ENCODE measurements at regions not wholly inside any gene's neighbourhood (a gene's known extent, or its start where the extent isn't known, plus 50 kb on each side); places are given as distances from the start of the nearest gene placed in this dataset.

- no peak overlapping the region for H2AFZ ChIP-seq (replicated peaks; ENCODE audit: low read length, poor library complexity)
- no peak overlapping the region for H3K18ac ChIP-seq (ENCODE audit: low read depth, low read length)
- no peaks in the 10 kb centered on the region for H3K36me3 ChIP-seq (ENCODE audit: control insufficient read depth, insufficient read depth, low read length)
- H3K79me1 ChIP-seq (ENCODE audit: low read depth in 1 of 2, low read length in 2 of 2), result no peaks in the 10 kb centered on the region
- no peak overlapping the region for H3K4me2 ChIP-seq (ENCODE audit: low read depth, low read length)
- H3K27me3 ChIP-seq (ENCODE audit: control insufficient read depth, insufficient read depth, low read length), result no peaks in the 10 kb centered on the region
- H3K4me3 ChIP-seq (ENCODE audit: insufficient read depth, low read depth, low read length), result no peak overlapping the region
- H2BK15ac ChIP-seq (ENCODE audit: low read depth, low read length), result no peak overlapping the region
- H3K9me1 ChIP-seq (ENCODE audit: insufficient read depth, low read length), result no peaks in the 10 kb centered on the region
- H4K20me1 ChIP-seq (ENCODE audit: insufficient read depth, low read length), result no peaks in the 10 kb centered on the region
- ATAC-seq (ENCODE audit: low read depth) (no peak), DNase-seq (peak; percentile 1)
- H3K23ac ChIP-seq (ENCODE audit: low read depth, low read length), result no peak overlapping the region
- H2BK20ac ChIP-seq (ENCODE audit: low read depth, low read length), result no peak overlapping the region
- in situ Hi-C loops (cut with MboI; ENCODE audit: low sequenced_read_pairs) (no loop called here), intact Hi-C loops (cut with micrococcal nuclease) (loop anchor here (5.0 kb wide), 1 partner anchor 208 kb away; no protein-coding TSS in a partner anchor), dilution Hi-C loops (cut with HindIII; ENCODE audit: low sequenced_read_pairs, unreplicated experiment) (no loop called here)
- H3K4me1 ChIP-seq (ENCODE audit: control insufficient read depth, insufficient read depth, low read length), result no peaks in the 10 kb centered on the region
- H4K8ac ChIP-seq (ENCODE audit: low read depth in 2 of 2, low read length in 2 of 2), result no peak overlapping the region
- H2BK120ac ChIP-seq (ENCODE audit: low read depth, low read length), result no peak overlapping the region
- H4K5ac ChIP-seq (ENCODE audit: low read depth, low read length), result no peak overlapping the region
- no peak overlapping the region for H2BK5ac ChIP-seq (ENCODE audit: low read depth, low read length, poor library complexity, severe bottlenecking)
- H3K27ac ChIP-seq (ENCODE audit: insufficient read depth, low read length), result no peak overlapping the region
- WGBS, 2 experiments (ENCODE audit: extremely low coverage in 2 of 2, insufficient read length in 1 of 2), result no CpG with 5 or more reads among the region's 4 CpGs
- H3K56ac ChIP-seq (ENCODE audit: extremely low read depth, insufficient read depth, low read length), result no peak overlapping the region
- H2AK9ac ChIP-seq (replicated peaks; ENCODE audit: low read depth, low read length, poor library complexity), result no peak overlapping the region
- ChIA-PET CTCF (no interaction called here), POLR2A (ENCODE audit: unreplicated experiment) (no interaction called here)
- H3K4ac ChIP-seq (ENCODE audit: low read depth, low read length), result no peak overlapping the region
- H3K9me3 ChIP-seq (ENCODE audit: control insufficient read depth, insufficient read depth, low read length), result peaks cover 5% of the 10 kb centered on the region
- no peak overlapping the region for H4K91ac ChIP-seq (ENCODE audit: insufficient read depth, low read depth, low read length)
- no peak overlapping the region for H2AK5ac ChIP-seq (ENCODE audit: low read depth, low read length)
- BruUV-seq (replicated peaks), result no TSS peak
- H3K9ac ChIP-seq (ENCODE audit: low read depth, low read length), result no peak overlapping the region
- TF ChIP-seq, protein P1, sequence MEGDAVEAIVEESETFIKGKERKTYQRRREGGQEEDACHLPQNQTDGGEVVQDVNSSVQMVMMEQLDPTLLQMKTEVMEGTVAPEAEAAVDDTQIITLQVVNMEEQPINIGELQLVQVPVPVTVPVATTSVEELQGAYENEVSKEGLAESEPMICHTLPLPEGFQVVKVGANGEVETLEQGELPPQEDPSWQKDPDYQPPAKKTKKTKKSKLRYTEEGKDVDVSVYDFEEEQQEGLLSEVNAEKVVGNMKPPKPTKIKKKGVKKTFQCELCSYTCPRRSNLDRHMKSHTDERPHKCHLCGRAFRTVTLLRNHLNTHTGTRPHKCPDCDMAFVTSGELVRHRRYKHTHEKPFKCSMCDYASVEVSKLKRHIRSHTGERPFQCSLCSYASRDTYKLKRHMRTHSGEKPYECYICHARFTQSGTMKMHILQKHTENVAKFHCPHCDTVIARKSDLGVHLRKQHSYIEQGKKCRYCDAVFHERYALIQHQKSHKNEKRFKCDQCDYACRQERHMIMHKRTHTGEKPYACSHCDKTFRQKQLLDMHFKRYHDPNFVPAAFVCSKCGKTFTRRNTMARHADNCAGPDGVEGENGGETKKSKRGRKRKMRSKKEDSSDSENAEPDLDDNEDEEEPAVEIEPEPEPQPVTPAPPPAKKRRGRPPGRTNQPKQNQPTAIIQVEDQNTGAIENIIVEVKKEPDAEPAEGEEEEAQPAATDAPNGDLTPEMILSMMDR (conservative IDR thresholded peaks at IDR 0.05; ENCODE audit: low read depth, low read length), result peak; percentile 22; the same call in 1 of the 2 replicates
- TF ChIP-seq MAZ (IDR thresholded peaks at IDR 0.05; ENCODE audit: borderline replicate concordance, low read depth, low read length), result no peak
- TF ChIP-seq RAD21 (IDR thresholded peaks at IDR 0.05; ENCODE audit: low read length), result 0 out of 2 replicates have a peak, but pooled peaks have one; percentile 12
- no peak for TF ChIP-seq CHD1 (IDR thresholded peaks at IDR 0.05; ENCODE audit: low read depth, low read length)
- no peak overlapping the region for H3K14ac ChIP-seq (replicated peaks; ENCODE audit: low read depth, low read length)
Measured at GRCh38 chr18:53909668-53910067, 314.8 kb downstream of the MBD2 start.

Measured in IMR-90 (cell line).